ENCODE measurements at regions not wholly inside any gene's neighbourhood (a gene's known extent, or its start where the extent isn't known, plus 50 kb on each side); places are given as distances from the start of the nearest gene placed in this dataset.

DNA sequence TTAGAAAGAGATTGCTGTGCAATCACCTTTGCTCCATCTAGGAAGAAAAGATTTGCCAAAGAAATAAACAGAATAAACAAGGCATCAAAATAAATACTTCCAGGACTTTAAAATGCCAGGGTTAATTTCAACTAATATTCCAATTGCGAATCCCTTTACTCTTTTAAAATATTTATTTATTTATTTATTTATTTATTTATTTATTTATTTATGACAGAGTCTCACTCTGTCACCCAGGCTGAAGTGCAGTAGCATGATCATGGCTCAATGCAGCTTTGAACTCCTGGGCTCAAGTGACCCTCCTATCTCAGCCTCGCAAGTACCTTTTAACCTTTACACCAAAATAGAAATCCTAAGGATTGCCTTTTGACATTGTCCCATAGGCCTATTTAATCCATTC, 191.1 kb downstream of the EDN1 start (continued):
- TF ChIP-seq CHD7 (IDR thresholded peaks at IDR 0.05; ENCODE audit: insufficient replicate concordance, low read length) = no peak
- no peak for TF ChIP-seq CBX8 (IDR thresholded peaks at IDR 0.05; ENCODE audit: borderline replicate concordance, low read depth, low read length)
- no peak for TF ChIP-seq POLR2A (IDR thresholded peaks at IDR 0.05; ENCODE audit: control extremely low read depth in 1 of 2, low read depth in 2 of 2, low read length in 2 of 2)
- TF ChIP-seq YY1 (IDR thresholded peaks at IDR 0.05; ENCODE audit: low read depth, low read length) = no peak
- TF ChIP-seq SP4 (IDR thresholded peaks at IDR 0.05; ENCODE audit: low read length) = no peak
- no peak for TF ChIP-seq EP300 (IDR thresholded peaks at IDR 0.05; ENCODE audit: borderline replicate concordance in 1 of 2, low read depth in 2 of 2, low read length in 2 of 2)
- TF ChIP-seq SAP30 (IDR thresholded peaks at IDR 0.05; ENCODE audit: insufficient read depth, insufficient replicate concordance, low read length) = no peak
- no peak for TF ChIP-seq RBBP5 (IDR thresholded peaks at IDR 0.05; ENCODE audit: borderline replicate concordance, low read depth, low read length)
- TF ChIP-seq HDAC6 (IDR thresholded peaks at IDR 0.05; ENCODE audit: low read depth, low read length) = no peak
- no peak for TF ChIP-seq SIRT6 (IDR thresholded peaks at IDR 0.05; ENCODE audit: low read length)
- TF ChIP-seq BCL11A (IDR thresholded peaks at IDR 0.05; ENCODE audit: low read depth in 2 of 2, low read length in 2 of 2) = no peak

Data from H1 (cell line).